ENCODE measurements at regions not wholly inside any gene's neighbourhood (a gene's known extent, or its start where the extent isn't known, plus 50 kb on each side); places are given as distances from the start of the nearest gene placed in this dataset.
A peak's percentile ranks its signal among the peaks of the same experiment; 100 is the strongest.
"Not testable (repeated sequence)": the region's sequence is repeated elsewhere in the genome, so short reads cannot be mapped to it uniquely, and the experiment has no call there.

DNA sequence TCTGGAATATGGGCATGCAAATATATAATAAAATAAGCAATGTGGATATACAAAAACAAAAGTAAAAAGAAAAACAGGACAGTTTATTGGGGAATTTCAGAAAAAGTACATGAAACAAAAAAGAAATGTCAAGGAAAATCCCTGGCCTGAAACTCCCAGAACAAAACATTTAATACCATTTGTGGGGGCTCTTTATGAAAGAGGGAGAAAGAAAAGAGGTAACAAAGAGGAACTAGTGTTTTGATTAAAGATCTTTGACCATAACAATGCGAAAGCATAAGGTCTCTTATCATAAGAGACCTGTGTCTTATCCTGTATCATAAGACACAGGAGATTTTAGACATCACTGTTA lies 88.6 kb upstream of the ARID1B start:
- no peak for DNase-seq (ENCODE audit: low read depth)

DNA sequence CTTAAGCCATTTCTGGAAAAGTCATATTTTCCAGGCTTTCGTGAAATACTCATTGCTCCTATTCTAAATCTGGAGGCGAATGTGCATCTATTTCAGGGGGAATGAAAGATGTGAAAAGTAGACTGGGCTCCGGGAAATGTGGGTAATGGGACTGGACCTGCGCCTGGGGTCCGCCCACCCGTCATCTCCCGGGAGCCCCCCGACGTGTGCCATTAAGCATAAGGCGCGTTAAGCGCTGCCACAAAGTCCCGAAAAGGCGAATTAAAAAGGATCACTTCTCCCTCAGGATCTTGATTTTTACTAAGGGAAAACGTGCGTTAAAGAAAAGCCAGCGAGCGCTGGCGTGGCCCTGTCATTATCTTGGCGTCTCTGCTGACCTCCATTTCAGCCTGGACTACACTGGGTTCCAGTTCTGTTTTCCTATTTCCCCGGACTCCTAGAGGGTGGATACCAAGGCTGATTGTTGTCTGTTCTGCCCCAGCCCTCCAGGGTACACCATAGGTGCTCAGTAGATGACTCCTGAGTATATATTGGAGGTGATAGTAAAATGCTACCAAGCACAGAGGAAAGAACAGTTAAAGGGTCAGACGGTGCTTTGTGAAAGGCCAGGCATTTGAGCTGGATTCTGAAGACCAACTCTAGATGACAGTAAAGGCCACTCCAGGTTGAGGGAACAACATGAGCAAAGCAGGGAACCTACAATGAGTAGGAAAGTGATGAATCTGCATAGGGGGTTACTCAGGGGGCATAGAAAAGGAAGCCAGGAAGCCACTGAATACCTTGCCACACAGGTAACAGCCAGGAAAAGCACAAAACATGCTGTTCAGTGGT lies 89.2 kb upstream of the ARID1B start:
- no peak for DNase-seq (ENCODE audit: low read depth)

DNA sequence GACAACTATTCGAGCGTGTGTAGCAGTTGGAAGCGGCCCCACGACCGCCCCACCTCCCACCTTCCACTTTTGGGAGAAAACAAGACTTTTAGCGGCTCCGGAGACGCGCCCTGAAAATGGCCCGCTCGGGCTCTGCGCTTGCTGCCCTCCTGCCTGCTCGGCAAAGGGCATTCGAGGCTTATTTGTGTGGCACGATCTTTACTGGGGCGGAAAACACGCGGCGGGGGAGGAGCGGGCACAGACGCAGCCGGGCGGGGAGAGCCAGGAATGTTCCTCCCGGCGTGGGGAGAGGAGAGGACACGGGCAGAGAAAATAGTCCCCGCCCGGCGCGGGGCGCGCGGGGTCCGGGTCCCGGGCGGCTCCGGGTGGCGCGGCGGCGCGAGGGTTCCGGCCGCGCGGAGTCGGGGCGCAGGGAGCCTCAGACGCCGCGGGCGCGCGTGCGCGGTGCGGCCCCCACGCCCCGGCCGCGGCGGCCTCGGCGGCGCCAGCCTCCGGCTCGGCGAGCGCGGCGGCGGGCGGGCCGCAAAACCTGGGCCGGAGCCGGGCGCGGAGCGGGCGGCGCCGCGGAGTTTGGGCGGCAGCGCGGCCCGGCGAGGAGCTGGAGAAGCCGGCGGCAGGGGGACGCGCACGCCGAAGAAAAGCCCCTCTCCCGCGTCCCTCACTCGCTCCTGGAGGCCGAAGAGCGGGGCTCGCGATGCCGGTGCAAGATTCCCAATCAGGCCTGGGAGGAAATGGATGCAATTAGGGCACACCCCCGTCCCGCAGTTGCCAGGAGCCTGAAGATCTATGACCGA lies 90.0 kb upstream of the ARID1B start:
- DNase-seq (ENCODE audit: low read depth), result peak; percentile 58

DNA sequence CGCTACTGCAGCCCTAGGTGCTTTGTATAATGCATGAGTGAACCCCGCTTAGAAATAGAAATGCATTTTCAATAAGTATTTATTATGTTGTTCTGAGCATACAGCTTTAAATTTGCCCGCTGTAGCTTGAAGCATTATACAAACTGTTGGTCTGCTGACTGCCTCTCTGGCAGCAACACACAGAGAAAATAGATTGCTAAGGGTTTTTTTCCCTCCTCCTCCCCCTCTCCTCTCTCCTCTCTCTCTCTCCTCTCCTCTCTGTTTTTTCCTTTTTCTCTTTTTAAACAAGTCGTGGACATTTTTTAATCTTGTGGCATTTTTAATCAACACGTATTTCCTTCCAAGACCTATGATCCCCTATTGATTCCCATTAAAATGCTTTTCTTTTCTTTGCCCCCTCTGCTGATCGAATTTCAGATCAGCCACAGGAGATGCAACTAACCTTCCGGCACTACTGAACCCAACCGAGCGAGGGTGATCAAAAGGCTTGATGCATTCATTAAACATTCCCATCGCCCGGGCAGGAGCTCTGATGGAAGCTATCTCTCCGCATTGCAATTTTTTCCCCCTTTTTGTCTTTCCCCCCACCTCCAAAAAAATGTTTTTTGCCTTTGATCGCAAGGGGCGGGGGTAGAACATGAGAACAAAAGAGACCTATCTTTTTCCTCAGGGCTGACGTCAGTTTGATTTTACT lies 90.7 kb upstream of the ARID1B start:
- no peak for DNase-seq (ENCODE audit: low read depth)

DNA sequence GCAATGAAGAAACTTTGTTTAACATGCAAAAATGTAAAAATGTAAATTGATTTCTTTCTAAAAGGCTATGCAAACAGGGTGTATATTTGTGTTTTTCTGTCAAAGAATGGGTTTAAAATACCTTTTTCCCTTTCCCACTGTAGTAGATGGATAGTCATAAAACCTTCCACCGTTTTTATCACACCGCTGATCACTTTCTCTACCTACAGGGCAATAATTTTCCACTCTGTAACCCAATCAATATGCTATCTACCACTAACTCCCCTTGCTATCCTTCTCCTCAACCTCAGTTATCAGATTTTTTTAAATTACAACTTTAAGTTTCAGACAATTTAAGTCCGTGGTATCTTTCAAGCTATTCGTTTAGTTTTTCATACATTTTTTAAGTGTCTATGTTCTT lies 91.4 kb upstream of the ARID1B start:
- DNase-seq (ENCODE audit: low read depth), result no peak

DNA sequence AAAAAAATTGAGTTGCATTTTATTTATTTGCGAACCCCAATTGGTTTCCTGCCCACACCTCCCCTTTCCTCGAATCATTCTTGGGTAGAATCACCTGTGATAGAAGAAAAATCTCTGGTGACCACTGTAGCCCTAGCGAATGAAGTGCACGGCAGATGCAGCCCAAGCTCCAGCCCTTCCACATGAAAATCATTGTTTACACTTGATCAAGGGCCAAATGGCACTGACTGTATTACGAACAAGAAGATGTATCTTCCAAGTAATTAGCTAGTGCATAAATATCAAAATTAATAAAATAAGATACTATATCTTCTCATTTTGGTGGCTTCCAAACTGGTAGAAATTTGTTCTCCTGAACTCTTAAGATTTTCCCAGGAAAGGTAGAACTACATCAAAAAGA lies 93.4 kb upstream of the ARID1B start:
- no peak for DNase-seq (ENCODE audit: low read depth)

DNA sequence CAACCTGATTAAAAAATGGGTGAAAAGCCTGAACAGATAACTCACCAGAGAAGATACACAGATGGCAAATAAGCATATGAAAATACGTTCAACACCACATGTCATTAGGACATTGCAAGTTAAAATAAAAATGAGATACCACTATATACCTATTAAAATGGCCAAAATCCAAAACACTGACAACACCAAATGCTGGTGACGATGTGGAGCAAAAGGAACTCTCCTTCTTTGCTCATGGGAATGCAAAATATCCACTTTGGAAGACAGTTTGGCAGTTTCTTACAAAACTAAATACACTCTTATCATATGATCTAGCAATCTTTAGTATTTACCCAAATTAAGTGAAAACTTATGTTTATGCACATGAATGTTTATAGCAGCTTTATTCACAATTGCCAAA lies 100.5 kb upstream of the ARID1B start:
- DNase-seq (ENCODE audit: low read depth), result no peak

DNA sequence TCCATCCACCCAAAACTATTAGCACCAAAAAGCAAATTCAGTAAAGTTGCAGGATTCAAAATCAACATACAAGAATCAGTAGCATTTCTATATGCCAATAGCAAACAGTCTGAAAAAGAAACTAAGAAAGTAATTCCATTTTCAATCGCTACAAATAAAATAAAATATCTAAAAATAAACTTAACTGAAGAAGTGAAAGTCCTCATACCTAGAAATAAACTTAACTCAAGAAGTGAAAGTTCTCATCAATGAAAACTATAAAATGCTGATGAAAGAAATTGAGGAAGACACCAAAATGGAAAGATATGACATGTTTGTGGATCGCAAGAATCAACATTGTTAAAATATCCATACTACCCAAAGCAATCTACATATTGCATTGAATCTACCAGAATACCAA lies 103.0 kb upstream of the ARID1B start:
- no peak for DNase-seq (ENCODE audit: low read depth)

DNA sequence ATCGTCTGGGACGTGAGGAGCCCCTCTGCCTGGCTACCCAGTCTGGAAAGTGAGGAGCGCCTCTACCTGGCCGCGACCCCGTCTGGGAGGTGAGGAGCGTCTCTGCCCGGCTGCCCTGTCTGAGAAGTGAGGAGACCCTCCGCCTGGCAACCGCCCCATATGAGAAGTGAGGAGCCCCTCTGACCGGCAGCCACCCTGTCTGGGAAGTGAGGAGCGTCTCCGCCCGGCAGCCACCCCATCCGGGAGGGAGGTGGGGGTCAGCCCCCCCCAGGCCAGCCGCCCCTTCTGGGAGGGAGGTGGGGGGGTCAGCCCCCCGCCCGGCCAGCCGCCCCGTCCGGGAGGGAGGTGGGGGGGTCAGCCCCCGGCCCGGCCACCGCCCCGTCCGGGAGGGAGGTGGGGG lies 107.1 kb upstream of the ARID1B start:
- not testable (repeated sequence) for DNase-seq (ENCODE audit: low read depth)

DNA sequence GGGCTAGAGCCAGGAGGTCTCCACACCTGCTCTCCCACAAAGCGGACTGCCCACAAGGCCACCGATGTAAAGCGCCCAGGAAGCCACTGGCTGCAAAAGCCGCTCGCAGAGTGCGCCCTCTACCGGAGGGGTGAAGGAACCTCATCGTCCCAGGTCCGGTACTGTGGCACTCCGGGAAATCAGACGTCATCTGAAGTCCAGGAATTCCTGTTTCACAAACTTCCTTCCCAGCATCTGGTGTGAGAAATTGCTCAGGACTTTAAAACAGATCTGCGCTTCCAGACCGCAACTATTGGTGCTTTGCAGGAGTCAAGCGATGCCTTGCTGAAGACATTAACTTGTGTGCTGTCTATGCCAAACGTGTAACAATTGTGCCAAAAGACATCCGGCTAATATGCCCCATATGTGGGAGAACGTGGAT lies 115.1 kb upstream of the ARID1B start:
- DNase-seq (ENCODE audit: low read depth), result no peak

DNA sequence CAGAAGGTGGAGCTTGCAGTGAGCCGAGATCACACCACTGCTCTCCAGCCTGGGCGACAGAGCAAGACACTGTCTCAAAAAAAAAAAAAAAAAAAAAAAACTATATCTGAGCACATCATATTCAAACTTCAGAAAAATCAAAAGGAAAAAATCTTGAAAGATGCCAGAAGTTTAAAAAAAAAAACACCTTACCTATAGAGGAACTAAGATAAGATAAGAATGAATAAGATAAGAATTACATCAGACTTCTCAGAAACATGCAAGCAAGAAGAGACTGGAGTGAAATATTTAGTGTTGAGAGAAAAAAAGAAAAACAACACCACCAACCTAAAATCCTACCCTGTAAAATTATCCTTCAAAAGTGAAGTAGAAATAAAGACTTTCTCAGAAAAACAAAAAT lies 116.8 kb upstream of the ARID1B start:
- DNase-seq (ENCODE audit: low read depth), result no peak

DNA sequence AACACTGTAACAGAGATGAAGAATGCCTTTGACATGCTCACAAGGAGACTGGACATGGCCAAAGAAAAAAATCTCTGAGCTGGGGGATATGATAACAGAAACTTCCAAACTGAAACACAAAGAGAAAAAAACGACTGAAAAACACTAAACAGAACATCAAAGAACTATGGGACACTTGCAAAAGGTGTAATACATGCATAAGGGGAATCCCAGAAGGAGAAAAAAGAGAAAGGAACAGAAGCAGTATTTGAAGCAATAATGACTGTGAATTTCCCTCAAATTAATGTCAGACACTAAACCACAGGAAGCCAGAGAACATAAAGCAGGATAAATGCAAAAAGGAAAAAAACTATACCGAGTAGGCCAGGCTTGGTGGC lies 117.4 kb upstream of the ARID1B start:
- DNase-seq (ENCODE audit: low read depth), result no peak

DNA sequence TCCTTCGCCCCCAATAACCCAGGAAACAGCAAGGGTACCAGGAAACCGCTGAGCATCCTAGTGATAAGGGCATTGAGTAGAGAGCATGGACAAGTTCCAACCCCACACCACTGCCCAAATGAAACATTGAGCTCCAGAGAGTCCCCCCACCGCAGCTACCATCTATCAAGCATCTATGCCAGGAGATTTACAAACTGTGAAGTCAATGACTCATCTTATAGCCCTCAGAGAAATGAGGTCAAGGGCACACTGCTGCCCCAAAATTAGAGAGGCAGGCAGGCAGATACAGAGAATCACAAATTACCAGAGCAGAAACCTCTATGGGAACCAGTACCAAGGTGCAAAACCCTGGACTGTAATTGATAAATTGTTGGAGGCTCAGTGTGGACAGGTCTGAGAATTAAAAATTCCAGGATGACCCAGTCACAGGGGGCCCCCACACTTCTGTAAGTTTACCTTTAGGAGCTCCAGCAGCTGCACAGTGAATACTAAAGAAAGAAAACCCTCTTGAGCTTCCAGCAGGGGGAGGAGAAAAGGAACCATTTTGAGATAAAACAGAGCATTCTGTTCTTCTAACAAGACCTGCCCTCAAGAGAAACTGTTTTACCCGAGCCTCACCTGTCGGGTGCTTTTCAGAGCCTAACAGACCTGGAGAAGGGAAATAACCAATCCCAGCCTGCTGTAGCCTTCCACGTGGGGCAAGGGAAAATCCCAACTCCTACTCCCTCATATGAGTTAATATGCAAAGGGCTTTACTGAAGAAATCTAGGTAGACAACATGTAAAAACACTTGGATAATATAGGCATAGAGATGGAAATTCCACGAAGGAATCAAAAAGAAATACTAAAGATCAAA lies 118.0 kb upstream of the ARID1B start:
- DNase-seq (ENCODE audit: low read depth), result no peak

DNA sequence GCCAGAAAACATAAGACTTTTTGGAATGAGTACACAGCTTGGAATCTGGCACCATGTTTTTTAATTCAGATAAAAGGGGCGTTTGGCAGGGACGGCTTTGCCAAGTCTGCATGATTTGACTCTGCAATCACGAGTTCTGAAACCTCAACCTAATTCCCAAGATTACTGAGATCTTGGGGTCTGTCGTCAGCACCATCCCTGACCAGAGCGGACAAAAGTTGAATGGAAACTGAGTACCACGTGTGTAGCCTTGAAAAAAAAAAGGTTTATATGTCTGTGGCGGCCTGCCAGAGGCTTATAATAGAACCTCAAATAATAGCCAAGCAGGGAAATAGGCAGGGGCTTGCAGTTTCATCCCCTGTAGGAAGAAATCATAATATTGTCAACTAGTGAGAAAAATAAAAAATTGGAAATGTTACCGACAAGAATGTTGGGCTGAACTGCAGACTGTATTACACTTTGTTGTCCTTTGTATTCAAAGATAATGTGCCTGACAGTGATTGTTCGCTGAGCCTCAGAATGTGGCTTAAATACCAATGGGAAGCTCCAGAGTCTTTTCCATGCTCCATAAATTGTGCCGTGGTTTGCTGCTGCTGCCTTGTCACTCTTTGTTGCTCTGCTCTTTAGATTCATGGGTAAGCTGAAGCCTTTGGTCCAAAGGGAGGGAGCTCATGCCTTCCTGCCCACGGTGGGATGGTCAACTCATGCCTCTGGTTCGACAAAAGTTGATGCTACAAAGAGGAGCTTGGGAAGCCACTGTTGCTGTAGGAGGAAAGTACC lies 118.8 kb upstream of the ARID1B start:
- DNase-seq (ENCODE audit: low read depth), result no peak

DNA sequence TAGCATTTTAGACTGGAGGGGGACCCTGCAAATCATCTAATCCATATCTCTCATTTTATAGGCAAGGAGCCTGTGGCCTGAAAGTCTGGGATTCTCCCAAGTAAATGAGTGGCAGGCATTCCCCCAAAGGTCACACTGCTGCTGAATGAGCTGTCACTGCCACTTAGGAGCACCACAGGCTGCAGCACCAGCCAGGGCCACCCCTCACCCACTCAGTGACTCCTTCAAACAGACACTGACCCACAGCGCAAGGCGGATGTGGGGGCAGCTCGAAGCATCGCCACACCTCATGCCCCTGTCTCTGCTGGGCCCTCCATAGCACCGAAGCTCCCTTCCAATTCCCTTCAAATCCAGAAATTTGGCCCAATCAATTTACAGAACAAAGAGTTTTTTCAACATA lies 119.9 kb upstream of the ARID1B start:
- DNase-seq (ENCODE audit: low read depth), result no peak

DNA sequence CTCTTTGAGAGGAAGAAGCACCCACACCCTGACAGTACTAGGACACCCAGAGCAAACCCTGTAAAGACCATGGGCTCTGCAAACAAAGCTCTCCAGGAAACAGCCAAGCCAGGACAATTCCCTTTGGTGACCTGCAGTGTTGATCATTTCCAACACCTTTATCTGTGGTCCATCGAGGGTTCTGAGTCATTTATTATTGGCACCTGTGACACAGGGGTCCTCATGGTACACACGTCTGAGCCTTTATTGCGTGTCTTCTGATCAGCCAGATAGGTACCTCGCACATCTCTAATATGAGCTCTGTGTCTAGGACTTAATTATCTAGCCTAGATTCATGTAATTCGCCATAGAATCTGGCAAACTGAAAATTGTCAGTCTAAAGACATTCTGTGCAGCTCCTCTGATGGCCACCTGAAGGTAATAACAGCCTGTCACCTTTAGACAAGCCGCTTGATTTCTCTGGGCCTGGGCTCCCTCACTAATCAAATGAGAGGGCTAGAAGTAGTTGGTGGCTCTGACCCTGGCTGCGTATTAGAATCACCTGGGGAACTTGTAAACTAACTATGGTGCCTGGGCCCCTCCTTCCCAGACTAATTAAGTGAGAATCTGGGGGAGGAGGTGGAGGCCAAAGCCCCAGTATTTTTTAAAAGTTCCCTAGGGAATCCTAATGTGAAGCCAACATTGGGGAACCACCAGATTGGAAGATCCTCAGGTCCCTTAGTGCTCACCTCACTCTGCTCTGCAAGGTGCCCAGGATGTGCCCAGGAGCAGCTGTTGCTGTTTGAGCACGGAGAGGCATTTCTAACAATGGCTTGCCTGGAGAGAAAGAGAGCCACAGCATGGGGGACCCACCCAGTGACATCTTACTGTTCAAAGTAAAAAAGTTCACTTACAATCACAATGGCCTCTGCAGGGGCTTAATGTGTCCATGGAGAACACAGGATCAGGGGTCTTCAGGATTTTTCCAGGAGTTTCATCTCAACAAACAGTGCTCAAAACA lies 122.0 kb upstream of the ARID1B start:
- DNase-seq (ENCODE audit: low read depth), result no peak

DNA sequence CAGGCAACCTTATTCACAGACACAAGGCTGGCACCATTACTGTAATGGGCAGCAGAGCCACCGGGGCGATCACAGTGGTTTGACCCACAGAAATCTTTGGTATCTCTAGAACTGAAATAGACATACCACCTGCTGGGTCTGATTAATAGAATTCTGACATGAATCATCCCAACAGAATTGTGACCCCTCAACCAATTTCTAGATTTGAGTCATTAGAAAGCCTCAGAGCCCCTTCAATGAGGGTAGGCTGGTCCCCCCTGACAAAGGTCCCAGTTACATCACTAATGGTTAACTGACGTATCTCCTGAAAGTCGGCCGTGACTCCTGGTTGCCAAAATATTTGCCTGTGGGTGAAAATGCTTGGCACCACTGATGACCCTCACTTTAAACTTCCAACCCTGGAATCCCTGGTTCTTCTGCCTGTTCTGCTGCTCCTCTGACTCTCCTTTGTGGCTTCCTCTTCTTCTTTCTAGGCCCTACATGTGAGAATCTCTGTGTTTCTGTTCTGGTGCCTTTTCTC lies 124.9 kb upstream of the ARID1B start:
- DNase-seq (ENCODE audit: low read depth), result no peak

DNA sequence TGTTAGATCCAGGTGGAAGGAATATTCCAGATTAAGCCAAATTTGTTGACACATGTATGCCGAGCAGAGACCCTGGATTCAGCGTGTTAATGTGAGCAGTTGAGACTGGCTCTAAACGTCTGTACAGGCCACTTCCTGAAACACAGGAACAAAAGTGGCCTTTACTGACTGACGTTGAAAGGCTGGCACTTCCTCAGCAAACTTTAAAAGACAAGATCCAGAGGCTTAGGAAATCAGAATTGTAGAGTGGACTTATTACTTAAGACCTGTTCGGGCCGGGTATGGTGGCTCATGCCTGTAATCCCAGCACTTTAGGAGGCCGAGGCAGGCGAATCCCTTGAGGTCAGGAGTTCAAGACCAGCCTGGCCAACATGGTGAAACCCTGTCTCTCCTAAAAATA lies 125.7 kb upstream of the ARID1B start:
- DNase-seq (ENCODE audit: low read depth), result no peak

DNA sequence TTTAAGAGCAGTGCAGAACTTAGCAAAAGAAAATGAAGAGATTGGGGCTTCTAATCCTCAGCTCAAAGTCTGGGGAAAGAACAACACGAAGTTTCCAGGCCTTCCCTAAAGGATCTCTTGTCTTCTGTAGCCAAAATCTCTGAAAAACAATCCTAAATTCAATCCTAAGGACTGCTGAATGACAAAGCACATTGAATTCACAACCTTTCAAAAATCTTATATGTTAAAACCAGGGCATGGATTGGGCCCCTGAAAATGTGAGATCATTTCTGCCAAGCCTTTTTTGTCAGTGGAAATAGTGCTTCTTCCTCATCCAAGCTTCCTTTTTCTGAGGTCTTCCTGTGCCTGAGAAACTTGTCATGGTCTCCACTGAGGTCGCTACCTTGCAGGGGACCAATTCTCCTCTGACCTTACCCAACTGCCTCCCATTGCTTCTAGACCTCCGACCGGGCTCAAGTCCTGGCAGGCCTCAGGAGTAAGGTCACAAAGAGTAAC lies 126.2 kb upstream of the ARID1B start:
- DNase-seq (ENCODE audit: low read depth), result no peak

DNA sequence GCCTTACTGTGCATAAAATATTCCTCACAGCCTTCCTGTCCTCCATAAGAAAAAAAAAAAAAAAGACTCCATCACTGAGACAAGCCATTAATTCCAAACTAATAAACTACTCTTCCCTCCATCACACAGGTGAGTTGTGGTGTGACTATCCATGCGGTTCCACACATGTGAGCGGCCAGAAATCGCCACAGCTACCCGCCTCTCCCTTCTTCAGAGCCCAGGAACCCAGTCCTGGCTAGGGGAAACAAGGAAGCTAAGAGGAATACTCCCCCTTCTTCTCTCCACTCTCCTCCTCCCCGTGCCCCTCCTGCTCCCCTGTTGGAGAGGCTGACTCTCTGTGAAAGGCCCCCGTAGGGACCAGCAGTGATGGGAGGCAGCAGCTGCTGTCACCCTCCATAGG lies 128.6 kb upstream of the ARID1B start:
- DNase-seq (ENCODE audit: low read depth), result no peak
